ENCODE measurements at regions not wholly inside any gene's neighbourhood (a gene's known extent, or its start where the extent isn't known, plus 50 kb on each side); places are given as distances from the start of the nearest gene placed in this dataset.
A peak's percentile ranks its signal among the peaks of the same experiment; 100 is the strongest.

DNA sequence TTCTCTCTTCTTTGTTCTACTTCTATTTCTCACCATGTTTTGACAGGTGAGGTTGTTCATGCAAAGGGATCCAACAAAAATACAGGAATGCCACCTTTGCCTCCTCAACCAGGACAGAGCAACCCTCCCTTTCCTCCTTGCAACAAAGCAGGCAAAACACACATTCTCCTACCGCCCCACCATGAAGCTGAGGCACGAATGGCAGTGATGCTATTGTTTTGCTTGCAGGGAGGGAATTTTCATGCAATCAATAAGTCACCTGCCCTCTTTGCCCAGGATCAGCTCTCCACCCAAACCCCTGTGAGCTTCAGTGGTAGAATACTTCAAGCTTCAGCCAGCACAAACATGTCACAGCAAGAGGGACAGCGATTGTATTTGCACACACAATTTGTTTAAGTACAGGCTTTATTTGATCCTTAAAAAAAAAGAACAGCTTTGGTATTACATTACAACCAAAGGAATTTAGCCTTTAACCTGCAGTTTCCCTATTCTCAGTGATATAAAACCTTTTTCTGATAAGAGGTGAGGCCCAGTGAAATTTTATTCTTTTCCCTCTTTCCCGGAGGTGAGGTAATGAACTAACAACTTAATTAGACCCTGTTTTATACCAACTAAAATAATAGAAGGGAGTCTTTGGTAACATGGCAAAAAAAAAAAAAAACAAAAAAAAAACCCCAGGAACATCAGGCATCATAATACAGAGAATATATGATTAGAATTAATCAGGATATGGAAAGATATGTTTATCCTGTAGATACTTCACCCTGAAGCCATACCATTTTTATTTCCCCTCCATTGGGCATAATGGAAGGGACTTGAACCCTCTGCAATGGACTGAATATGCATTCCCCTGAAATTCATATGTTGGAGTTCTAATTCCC, 87.0 kb upstream of the EEA1 start:
- no peak for TF ChIP-seq CTCF (conservative IDR thresholded peaks at IDR 0.05)
- peak overlapping the region; percentile 69 for H3K27ac ChIP-seq

- H3K27ac ChIP-seq, result peak overlapping the region; percentile 69; the same call in 1 of the 2 replicates
- no peak for TF ChIP-seq CTCF (conservative IDR thresholded peaks at IDR 0.05)
These were observed 87.8 kb upstream of the EEA1 start for GRCh38 chr12:93016752-93017350.

DNA sequence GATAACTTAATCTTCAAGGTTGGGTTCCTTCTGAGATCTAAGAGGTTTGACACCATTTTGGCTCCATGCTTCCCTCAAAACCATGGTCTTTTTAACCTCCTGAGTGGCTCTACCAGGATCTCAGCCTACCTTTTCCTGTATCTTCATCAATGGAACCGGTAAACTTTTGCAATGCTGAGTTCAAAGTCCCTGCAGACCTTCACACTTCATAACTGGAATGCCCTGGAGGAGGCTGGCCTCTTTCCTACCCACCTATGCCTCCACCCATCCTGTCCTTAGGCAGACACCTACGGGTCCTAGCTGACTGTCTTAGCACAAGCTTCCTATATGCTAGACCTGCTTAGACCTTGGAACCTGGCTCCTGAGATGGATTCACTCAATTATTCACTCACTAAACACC, 89.5 kb upstream of the EEA1 start:
- H3K27ac ChIP-seq, result peak overlapping the region; percentile 88
- TF ChIP-seq CTCF (conservative IDR thresholded peaks at IDR 0.05), result no peak

DNA sequence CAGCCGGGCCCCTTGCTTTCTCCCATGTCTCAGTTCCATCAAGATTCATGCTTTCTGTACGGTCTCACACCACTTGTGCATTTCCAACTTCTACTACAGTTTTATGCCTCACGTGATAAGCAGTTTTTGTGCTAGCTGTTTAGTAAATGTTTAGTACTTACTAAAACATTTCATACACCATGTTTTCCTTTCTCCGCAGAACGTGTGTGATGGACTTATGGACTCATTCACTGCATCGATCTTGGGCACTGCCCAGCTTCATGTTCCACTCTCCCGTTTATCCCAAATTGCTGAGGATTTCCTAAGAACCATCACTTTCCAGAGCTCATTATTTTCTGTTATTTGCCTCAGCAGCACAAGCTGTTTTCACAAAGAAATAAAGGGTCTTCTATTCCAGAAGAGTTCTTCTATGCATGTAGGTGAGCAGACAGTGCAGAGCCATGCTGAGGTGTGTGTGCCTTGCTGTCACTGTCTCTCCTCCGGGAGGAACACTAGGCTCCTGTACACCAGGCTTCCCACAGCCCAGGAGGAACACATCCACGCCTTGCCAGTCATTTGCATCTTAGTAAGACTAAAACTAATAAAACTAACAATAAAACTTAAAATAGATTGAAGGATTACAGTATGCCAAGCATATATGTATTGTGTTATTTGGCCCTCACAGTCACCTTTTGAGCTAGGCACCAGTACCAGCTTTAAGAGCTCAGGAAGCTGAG, 90.3 kb upstream of the EEA1 start:
- H3K27ac ChIP-seq, result peak overlapping the region; percentile 88
- TF ChIP-seq CTCF (conservative IDR thresholded peaks at IDR 0.05), result no peak

DNA sequence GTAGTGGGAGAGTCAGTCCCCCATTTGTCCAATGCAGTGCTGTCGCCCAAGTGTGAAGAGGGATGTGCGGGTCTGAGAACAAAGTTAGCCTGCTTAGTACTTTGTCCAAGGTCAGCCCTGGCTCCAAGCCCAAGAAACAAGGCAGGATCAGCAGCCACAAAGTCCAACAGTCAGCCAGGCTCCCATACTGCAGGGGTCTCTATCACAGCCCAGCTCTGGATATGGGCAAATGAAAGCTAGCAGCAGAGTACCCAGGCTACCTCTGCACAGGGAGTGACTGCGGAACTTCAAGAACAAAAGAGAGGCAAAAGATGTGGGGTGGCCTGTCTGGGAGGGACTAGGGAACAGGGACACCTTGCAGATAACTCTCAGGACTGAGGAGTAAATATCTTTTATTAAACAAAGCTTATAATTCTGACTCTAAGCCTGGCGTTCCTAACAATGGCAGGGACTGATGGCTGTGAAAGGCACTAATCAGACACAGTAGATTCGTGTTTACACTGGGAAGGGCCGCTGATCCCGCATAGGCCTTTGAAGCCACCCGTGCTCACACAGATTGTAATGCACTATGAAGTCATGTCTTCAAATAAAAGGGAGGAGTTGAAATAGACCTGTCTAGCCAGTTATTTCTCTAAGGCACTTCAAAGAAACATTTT, 91.0 kb upstream of the EEA1 start:
- TF ChIP-seq CTCF (conservative IDR thresholded peaks at IDR 0.05), result no peak
- H3K27ac ChIP-seq, result peak overlapping the region; percentile 88

- peak overlapping the region; percentile 88 for H3K27ac ChIP-seq
These were observed 91.8 kb upstream of the EEA1 start for GRCh38 chr12:93020631-93021597.

More at GRCh38 chr12:93020631-93021597, 91.8 kb upstream of the EEA1 start:
- TF ChIP-seq CTCF (conservative IDR thresholded peaks at IDR 0.05), result no peak

All from VCaP (cell line).